GM21381 (cell line): ENCODE measurements at regions not wholly inside any gene's neighbourhood (a gene's known extent, or its start where the extent isn't known, plus 50 kb on each side); places are given as distances from the start of the nearest gene placed in this dataset.

Experiments
- ATAC-seq: cut with Tn5 transposase; IDR thresholded peaks from one replicate; pipeline ENCODE4 v1.9.1; 2021; ENCODE audit warnings: mild to moderate bottlenecking, moderate library complexity; ENCODE audit not compliant: unreplicated experiment

DNA sequence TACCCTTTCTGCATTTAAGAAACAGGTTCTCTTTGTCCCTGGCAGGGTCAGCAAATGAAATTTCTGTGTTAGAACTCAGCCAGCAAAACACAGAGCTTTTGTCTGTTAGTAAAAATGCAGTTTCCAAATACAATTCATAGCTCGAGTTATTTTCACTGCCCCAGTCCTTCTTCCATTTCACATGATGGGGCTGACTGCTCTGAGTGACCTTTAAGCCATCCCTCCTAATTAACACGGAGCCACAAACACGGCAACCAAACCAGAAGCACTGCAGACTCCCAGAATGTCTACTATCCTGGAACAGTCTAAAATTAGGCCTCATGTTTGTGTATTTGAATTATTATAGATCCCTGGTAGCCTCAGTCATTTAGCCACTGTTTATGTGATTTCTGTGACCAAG lies 99.1 kb upstream of the RGS4 start:
- ATAC-seq, result no peak

DNA sequence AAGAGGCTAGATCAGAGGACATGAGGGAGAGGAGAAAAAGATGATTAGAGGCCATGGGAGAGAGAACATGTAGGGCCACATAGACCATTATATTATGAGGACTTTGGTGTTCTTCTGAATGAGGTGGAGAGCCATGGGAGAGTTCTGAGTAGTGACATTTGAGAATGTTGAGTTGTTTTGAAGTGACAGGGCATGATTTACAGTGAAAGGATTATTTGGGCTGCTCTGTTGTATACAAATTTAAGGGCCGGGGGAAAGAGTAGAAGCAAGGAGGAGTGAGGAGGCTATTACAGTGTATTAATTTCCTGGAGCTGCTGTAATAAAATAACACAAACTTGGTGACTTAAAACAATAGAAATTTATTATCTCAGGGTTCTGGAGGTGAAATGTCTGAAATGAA lies 102.5 kb upstream of the RGS4 start:
- ATAC-seq, result no peak

DNA sequence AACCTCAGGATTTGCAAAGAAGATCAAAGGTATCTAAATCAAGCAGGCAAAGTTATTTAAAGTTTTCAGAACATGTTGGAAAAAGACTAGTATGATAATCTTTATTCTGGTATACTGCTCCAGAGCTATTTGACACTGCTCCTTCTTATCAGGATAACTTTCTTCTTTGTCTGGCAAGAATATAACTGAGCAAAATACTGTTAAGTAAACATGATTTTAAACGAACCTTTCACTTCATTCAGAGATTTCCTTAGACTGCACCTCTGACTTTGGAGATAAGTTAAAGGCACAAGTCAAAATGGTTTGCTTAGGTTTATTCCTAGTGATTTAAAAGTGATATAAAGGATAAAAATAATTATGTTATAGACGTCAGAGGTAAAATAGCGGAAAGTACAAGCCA lies 103.9 kb upstream of the CCDC190 start:
- no peak for ATAC-seq

DNA sequence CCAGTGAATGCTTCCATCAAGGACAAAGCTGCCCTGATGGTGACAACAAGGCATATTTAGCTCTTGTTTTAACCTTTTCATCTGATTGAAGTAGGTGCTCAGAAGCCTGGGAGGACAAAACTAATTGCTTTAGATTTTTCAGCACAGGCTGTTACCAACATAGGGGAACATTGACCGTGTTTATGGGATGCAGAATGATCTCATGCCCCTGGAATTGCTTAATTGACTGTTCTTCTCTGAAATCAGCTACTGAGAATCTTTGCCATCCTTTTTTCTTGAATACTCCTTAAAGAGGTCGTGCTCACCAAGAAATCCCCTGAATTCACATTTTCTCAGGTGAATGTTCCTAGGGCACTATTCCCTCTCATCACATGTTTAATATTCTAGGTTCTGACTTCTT lies 95.9 kb upstream of the CCDC190 start:
- no peak for ATAC-seq

DNA sequence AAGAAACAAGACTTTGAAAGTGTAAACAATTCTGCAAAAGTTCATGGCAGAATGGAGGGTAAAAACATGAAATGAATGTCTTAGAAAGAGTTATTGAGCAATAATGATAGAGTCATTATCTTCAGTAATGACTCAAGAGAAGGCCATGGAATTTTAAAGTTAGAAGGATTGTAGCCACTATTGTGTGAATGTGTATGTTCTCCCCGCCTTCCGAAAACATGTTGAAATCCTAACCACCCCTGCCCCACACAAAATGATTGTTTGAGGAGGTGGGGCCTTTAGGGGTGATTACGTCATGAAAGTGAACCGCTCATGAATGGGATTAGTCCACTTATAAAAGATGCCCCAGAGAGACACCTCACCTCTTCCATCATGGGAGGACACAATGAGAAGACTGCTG lies 93.8 kb upstream of the CCDC190 start:
- ATAC-seq, result no peak

DNA sequence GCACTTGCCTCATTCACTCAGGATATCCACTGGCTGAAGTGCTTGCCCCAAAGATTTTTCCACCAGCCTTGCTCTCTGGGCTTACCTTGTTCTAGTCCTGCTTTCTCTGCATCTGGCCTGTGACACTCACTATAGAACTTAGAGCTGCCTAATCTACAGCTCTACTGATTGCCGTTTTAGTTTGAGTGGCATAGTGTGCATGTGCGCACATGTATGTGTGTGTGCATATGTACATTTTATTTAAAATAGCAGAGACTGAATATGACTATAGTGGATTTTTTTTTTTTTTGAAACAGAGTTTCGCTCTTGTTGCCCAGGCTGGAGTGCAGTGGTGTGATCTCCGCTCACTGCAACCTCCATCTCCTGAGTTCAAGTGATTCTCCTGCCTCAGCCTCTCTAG lies 92.0 kb upstream of the CCDC190 start:
- ATAC-seq, result no peak

DNA sequence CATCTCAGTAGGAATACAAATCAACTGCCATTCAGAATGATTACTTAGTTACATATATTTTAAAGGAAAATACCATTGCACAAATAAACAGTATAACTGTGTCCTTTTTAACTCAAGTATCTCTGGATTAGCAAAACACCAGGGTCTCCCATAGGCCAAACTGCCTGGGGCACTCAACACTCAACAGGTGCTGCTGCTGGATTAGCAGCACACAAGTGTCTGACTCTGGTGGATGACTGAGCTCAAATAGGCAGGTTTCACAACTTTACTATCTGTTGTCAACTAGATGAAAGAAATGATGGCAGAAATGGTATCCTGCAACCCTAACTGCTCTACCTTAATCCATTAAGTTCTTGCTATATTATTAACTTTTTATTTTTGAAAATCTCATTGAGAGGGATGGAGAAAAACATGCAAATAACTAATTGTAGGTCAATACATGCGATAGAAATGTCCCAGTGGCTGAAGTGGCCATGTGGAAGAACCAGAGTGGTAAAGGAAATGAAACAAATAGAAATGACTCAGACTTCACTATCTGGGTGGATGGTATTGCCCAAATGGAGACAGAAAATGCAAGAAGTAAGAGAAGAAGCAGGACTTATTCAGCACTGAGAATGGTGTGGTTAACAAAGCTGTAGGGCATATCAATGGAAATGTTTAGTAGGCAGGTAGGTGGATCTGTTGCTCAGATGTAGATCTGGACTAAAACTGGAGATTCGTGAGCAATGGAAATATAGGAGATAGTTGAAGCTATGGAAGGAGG lies 90.8 kb upstream of the CCDC190 start:
- ATAC-seq, result peak; percentile 95

DNA sequence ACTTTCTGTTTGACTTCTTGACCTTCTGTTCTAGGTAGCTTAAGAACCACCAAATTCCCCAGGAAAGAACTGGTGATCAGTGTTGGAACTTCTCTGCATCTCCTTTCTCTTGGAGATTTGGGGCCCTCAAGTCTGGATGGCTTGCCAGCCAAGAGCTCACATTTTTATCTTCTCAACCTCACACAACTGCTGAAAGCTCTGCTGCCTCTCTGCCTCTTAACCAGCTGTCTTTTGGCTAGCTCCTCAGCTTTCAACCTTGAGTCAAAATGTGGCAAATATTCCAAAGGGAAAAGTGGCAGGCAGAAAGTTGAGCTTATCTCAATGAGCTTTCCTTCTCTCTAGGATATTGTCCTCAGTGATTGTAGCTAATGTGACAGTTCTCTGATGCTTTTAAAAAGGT lies 89.2 kb upstream of the CCDC190 start:
- no peak for ATAC-seq

DNA sequence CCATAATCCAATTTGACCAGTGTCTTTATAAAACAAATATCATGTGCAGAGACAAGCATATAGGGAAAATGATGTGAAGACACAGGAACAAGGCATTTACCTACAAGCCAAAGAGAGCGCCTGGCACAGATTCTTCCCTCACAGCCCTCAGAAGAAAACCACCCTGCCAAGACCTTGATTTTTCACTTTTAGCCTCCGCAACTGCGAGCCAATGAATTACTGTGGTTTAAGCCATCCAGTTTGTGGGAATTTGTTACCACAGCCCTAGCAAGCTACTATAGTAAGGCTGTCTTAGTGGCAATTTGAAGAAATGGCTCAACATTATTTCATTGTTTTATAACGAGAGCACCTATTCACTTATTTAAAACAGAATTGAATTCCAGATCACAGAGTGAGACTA lies 85.7 kb upstream of the CCDC190 start:
- no peak for ATAC-seq

DNA sequence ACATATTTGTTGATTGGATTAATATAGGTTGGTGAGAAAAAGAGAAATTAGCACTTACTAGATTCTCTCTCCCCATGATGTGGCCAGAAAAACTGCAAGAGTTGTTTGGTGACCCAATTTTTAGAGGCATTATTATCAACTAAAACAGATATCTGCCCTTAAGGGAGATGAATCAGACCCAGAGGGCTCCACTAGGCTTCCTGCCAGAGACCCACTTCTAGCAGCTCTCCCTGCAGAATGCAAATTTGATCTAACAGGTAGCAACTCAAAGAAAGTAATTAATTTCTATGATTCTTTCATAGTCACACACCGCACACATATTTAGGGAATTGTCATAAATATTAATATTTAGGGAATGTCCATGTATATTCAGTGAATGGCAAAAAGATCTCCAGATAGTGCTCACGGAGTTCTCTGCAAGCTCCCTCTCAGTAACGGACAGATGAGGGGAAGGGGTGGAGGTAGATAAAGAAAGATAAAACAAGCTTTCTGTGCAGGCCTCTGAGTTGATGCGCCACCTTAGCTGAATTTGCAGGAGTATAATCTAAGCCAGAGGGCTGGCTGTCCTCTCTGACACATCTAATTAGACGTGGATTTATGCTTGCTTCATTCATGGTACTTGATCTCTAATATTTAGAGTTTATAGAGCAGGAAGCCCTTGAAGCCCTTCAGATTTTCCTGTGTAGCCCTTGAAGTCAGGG lies 84.1 kb upstream of the CCDC190 start:
- ATAC-seq, result no peak

DNA sequence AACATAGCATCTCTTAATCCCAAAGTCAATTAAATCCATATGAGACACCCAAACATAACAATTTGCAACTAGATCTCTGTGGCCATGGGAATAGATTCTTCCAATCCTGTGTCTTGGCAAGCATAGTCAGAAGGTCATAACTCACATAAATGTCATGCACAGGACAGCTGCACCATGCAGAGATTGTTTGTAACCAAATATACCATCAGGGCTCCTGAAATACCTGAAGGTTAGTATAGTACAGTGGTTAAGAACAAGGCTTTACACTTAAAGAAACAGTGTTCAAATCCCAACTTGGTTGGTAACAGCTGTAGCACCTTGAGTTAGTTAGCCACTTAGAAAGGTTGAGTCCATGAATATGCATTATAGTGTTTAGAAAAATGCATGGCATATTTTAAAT lies 82.6 kb upstream of the CCDC190 start:
- no peak for ATAC-seq

DNA sequence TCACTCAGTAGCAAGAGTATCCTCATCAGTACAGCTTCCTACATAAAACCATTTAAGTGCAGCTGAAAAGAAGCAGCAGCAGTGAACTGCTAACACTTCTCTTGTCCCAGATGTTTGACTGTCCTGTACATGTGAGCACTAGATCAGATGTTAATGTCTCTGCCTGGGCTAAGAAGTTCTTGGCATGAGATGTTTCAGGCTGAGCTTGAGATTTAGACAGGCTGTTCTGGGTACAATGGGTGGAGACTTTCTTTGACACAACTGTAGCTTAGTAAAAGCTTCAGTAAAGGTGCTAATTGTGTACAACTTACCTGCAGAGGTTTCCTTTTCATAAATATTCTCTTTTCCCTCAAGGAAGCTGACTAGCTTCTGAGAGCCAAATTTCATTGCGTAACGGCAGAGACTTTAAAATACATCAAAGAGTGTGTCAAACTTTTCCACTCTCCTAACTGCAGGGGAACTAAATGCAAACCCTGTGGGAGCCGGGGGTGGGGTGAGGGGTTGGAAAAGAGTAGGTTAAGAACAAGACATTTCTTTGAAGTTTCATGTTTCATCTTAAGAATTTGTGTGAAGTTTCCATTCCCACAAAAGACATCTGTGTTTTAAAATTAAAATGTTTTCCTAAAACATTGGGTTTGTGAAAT lies 82.1 kb upstream of the CCDC190 start:
- ATAC-seq, result no peak

DNA sequence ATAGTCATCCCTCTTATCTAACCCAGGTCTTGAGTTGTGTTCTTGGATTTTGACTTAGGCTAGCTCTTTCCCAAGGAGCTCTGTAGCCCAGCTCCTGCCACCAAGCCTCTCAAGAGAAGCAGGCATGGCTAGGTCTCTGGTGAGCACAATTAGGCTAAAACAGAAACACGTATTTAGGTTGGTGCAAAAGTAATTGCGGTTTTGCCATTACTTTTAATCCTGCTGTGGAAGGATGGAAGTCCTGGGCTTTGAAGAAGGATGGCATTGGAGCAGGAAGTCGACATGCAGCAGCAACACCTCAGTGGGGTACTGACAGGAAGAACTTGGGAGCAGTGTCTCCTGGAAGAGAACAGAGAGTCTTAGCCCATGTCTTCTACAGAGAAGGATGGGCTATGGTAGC lies 80.0 kb upstream of the CCDC190 start:
- ATAC-seq, result no peak

DNA sequence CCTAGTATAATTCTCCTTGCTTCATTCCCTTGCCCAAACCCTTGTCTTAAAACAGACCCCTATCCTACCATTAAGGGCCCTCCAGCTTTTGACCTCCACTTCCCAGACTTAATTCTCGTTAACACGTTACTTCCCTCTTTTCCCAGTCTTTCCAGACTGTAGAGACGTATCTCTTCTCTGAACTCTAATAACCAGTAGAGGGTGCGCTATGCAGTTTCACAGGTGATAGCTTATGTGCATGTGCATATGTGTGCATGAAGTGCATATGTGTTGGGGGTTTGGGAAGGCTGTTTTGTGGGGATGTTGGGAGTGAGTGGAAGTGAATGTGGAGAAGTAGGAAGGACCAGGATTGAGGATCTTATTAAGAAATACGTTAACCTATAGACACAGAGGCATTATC lies 78.1 kb upstream of the CCDC190 start:
- no peak for ATAC-seq

DNA sequence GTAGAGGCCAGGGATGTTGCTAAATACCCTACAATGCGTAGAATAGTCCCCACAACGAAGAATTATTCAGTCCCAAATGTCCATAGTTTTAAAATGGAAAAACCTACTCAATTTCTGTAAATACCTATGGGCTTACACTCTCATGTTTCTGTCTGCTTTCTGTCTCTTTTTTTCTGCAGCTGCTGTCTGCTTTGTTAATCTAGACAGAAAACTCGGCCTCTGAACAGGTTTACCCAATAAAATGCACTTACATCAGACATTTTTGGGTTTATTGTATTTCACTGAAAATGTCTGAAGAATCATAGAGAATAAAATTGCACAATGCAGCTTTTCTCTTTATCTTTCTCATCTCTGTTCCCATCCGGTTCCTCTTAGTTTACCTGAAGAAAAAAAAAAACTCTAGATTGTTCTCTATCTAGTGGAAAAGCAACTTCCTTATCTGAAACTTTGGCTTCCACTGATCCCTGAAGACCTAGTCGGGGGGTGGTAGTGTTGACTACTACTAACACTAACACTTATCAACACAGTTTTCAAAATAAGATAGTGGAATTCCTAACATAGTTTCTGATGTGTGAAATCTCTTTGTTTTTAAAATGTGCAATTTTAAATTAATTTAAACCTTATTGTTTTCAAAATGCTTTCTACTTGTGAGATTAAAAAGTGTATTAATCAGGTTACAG lies 76.9 kb upstream of the CCDC190 start:
- ATAC-seq, result no peak

DNA sequence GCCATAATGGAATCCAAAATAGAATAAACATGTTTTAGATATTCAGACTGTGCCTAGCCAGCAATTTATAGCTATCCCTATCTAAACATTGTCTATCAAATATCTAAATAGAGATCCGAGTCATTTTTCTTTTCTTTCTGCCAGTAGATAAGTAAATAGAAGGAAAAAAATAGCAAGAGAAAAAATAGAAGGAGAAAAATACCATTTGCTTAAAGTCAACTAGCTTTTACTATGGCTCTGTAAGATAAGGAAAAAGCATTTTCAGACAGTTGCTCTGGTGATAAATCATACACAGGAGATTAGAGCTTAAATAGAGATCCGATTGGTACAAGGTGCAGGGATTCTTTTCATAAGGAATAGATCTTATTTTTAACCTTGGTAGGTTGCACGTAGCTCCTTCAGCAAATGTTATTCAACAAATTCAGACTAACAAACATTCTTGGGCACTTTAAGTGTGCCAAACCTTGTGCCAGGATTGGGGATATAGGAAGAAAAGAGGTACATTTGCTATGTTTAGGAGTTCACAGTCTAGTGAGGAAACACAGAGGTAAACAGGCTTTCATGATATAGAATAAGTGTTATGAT lies 70.1 kb upstream of the CCDC190 start:
- ATAC-seq, result no peak

DNA sequence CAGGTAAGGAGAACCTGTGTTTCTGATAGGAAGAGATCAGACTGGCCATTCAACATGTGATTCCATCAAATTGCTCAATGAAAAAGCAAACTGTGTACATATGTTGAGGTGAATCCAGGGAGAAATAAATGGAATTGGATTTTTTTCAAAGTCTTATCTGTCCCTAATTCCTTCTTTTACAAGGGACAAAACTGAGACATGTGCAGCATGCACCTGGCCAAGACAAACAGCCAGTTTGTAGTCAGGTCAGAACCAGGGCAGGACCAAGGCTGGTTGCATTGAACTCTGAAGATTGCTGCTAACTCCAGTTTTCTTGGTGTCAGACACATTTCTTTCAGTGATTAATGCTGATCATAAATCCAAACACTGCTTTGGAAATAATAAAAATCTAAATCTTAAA lies 69.6 kb upstream of the CCDC190 start:
- ATAC-seq, result no peak

DNA sequence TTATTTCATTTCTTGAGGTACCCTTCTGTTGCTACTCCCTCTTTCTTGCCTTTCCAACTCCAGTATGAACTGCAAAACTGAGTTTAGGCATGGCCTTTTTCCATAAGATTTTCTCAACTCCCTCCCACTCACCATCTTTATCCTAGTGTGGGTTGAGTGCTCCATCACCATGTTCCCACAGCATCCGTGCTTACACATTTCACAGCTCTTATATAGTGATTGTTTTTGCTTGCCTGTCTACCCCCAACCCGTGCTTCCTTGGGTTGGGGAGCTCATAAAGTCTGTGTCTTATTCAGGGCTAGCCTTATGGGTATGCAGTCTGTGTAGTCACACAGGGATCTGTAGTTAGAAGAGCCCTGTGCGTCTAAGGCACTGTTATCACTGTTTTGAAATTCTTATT lies 68.2 kb upstream of the CCDC190 start:
- no peak for ATAC-seq

DNA sequence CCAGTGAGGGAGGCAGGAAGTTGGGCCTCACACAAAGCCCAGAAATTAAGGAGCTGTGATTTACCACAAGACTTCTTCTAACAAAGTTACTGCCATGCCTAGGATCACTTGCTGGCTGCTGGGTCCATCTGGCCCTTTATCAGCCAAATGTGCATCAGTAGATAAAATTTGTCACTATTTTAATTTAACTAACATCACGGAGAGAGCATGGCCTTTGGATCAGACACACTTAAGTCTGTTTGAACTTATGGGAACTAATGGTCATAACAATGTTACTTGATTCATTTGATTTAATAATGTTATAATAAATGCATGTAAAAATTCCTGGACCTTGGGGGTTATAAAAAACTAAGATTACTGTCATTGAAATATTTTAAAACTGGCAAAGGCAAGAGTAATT lies 67.2 kb upstream of the CCDC190 start:
- no peak for ATAC-seq

DNA sequence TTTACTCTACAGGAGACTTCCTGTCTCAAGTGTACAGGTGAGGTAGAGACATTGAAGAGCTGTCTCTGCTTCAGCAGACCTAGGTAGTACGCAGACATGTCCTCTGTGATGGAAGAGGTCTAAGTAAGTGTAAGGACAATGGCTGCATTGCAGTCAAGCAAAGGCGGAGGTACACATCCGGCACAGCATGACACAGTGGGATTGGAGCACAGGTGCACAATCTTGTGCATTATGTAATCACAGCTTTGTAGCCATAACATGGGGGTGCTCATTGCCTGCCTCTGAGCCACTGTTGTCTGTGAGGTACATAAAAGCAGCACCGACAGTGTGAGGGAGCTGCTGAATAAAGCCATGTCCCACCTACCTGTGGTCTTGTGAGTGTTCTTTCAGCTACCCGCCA lies 66.4 kb upstream of the CCDC190 start:
- no peak for ATAC-seq

DNA sequence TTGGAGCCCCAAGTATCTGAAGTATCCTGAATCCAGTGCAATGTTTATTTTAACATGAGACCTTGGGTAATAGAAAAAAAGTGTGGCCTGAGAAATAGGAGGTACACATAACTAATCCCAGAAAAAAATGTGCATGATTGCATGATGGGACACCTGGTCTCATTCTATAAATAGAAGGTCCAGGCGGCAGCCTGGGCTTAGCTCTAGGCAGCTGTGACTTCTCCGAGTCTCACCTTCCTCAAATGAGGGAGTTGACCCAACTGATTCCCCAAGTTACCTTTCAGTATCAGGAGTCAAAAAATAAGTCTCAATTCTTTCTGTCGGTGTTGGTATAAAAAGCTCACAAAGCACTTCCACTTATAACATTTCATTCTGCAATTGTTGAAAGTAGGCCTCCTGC lies 65.9 kb upstream of the CCDC190 start:
- ATAC-seq, result no peak
